DMS 273 (cell line): ENCODE measurements at regions not wholly inside any gene's neighbourhood (a gene's known extent, or its start where the extent isn't known, plus 50 kb on each side); places are given as distances from the start of the nearest gene placed in this dataset.
A peak's percentile ranks its signal among the peaks of the same experiment; 100 is the strongest.

Experiments
- DNase-seq: peaks from one replicate; lab custom pipeline; 2025; ENCODE audit not compliant: unreplicated experiment; lab: John Stamatoyannopoulos, UW

GRCh38 chr5:175195698-175196656, 248.0 kb downstream of the DRD1 start:
- peak; percentile 62 for DNase-seq

GRCh38 chr5:175181331-175181730, 262.7 kb downstream of the DRD1 start:
- DNase-seq: no peak

GRCh38 chr5:175170899-175171298, 273.1 kb downstream of the DRD1 start:
- DNase-seq: no peak

- no peak for DNase-seq
Measured at GRCh38 chr5:175168882-175169507, 275.0 kb downstream of the DRD1 start.

GRCh38 chr5:175166026-175166425, 278.0 kb downstream of the DRD1 start:
- DNase-seq: no peak

GRCh38 chr5:175163586-175164275, 280.3 kb downstream of the DRD1 start:
- no peak for DNase-seq

- peak; percentile 27 for DNase-seq
Measured at GRCh38 chr5:175162036-175162435, 281.9 kb downstream of the DRD1 start.

GRCh38 chr5:175159956-175160355, 284.0 kb downstream of the DRD1 start:
- DNase-seq: peak; percentile 27

- DNase-seq: no peak
Measured at GRCh38 chr5:175148636-175149172, 295.3 kb downstream of the DRD1 start.

- DNase-seq: no peak
Measured at GRCh38 chr5:175146733-175147132, 297.2 kb downstream of the DRD1 start.

GRCh38 chr5:175141421-175141820, 302.6 kb downstream of the DRD1 start:
- no peak for DNase-seq

GRCh38 chr5:175133185-175133584, 310.8 kb downstream of the DRD1 start:
- peak; percentile 36 for DNase-seq

GRCh38 chr5:175131432-175131831, 312.6 kb downstream of the DRD1 start:
- DNase-seq: no peak

GRCh38 chr5:175129619-175130018, 314.4 kb downstream of the DRD1 start:
- DNase-seq: no peak

- no peak for DNase-seq
Measured at GRCh38 chr5:175129121-175129520, 314.9 kb downstream of the DRD1 start.

GRCh38 chr5:175124821-175125220, 319.2 kb downstream of the DRD1 start:
- DNase-seq: no peak

- DNase-seq: no peak
Measured at GRCh38 chr5:175124251-175124813, 319.6 kb downstream of the DRD1 start.

- DNase-seq: no peak
Measured at GRCh38 chr5:175123542-175123941, 320.4 kb downstream of the DRD1 start.

GRCh38 chr5:175121457-175121856, 322.5 kb downstream of the DRD1 start:
- no peak for DNase-seq

GRCh38 chr5:175120412-175120811, 323.6 kb downstream of the DRD1 start:
- DNase-seq: no peak

- DNase-seq: no peak
Measured at GRCh38 chr5:175118700-175119309, 325.2 kb downstream of the DRD1 start.
